Fibroblast of skin of left biceps (primary cell): ENCODE measurements at regions not wholly inside any gene's neighbourhood (a gene's known extent, or its start where the extent isn't known, plus 50 kb on each side); places are given as distances from the start of the nearest gene placed in this dataset.
"Not testable (repeated sequence)": the region's sequence is repeated elsewhere in the genome, so short reads cannot be mapped to it uniquely, and the experiment has no call there.

ENCODE experiments used
- DNase-seq, 2 experiments: peaks; one replicate each; pipeline ENCODE4 v3.0.0-alpha.2; 2013; ENCODE audit warnings: low read depth in 2 of 2

DNA sequence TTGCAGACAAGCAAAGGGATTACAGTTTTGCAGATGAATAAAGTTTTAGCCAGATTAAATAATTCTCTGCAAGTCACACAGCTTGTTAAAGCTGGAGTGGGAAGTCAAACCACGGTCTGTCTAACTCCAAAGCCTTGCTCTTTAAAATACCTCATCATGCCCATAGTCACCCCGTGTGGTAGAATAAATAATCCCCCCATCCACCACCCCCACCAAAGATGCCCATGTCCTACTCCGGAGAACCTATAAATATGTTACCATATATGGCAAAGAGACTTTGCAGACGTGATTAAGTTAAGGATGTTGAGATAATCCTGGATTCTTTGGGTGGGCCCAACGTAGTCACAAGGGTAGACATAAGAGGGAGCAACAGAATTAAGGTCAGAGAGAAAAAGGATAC lies 118.7 kb downstream of the BEND2 start:
- DNase-seq = no peak

DNA sequence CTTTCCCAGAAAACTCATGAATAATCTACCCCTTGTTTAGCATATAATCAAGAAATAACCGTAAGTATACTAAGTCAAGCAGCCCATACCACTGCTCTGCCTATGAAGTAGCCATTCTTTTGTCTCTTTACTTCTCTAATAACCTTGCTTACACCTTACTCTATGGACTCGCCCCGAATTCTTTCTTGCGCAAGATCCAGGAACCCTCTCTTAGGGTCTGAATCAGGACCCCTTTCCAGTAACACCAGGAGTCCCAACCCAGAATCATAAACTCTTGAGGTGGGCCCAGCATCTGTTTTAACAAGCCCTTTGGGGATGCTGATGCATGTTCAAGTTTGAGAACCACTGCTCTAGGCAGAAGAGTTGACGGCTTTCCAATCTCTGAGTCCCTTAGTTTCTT lies 119.6 kb downstream of the BEND2 start:
- no peak for DNase-seq

DNA sequence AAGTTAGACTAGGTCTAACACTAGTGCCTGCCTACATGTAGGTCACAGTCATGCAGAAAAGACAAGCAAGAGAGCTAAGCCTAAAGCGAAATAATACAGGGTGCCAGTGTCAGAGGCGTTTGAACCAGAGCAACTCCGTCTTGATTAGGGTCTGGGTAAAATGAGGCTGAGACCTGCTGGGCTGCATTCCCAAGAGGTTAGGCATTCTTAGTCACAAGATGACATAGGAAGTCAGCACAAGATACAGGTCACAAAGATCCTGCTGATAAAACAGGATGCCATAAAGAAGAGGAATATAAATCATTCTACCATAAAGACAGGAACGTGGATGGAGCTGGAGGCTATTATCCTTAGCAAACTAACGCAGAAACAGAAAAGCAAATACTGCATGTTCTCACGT lies 120.9 kb downstream of the BEND2 start:
- DNase-seq = no peak

DNA sequence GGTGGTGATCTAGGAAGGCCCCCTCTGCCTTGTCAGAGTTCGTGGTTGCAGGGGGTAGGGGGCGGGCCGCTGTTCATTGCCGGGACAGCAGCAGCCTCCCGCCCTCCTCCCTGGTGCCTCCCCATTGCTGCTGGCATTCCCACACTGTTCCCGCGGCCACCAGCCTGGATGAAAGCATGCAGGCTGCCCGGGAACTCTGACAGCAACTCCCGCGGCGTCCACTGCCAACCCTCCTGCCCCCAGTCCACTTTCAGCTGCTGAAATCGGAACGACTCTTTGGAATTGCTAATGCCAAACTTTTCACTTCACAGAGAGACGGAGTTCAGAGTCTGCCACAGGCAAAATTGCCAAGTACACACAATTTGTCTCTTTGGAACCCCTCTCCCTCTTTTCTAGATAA lies 121.9 kb downstream of the BEND2 start:
- DNase-seq = no peak

DNA sequence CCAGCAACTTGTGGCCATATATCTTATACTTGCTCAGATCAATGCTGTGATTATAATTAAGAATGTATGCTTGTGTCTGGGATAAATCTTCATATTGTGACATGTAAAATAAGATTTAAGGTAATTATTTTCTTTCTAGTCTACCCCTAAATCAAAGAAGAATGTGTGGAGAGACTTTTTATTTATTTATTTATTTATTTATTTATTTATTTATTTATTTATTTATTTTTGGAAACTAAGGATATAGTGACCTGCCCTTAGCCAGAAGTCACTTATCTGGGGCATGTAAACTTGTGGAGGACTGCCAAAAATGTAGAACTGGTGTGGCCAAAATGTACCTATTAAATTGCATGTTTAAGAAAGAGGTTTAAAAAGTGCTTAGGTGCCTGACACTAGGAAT lies 144.3 kb downstream of the BEND2 start:
- DNase-seq = no peak

DNA sequence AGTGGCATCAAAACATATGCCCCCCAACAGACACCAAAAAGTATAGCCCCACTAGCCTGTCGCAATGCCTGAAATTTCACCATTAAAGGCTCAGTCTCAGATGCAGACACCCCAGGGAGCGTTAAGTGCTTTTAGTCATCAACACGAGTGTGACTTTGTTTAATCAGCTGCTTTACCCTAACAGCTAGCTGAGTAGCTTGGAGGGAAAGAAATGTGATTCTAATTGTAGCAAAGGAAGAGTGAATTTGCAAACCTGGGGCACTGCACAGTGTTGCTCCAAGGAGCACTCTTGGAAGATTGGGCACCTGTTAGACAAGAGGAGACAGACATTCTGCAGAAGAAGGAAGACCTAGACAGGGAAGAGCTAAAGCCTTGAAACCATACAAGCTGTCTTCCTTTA lies 145.1 kb downstream of the BEND2 start:
- no peak for DNase-seq

DNA sequence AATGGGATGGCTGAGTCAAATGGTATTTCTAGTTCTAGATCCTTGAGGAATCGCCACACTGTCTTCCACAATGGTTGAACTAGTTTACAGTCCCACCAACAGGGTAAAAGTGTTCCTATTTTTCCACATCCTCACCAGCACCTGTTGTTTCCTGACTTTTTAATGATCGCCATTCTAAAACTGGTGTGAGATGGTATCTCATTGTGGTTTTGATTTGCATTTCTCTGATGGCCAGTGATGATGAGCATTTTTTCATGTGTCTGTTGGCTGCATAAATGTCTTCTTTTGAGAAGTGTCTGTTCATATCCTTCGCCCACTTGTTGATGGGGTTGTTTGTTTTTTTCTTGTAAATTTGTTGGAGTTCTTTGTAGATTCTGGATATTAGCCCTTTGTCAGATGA lies 152.6 kb downstream of the BEND2 start:
- not testable (repeated sequence) for DNase-seq

DNA sequence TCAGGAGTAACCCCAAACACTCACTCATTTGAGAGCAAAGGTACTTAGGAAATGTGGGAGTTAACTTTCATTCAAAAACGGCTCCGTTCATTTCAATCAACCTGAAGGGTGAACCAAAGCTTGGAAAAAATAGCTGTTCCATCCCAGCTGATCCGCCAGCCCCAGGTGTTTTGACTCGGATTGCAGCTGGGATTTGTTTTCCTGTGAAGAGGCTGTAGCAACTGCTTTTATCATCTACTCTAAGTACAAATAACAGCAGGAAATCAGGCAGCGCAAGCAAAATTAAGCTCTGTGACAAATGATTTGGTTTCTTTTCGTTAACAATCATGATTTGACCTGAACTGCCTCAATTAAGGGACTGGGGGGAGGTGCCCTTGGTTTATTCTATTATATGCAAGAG lies 154.7 kb downstream of the BEND2 start:
- DNase-seq = no peak

DNA sequence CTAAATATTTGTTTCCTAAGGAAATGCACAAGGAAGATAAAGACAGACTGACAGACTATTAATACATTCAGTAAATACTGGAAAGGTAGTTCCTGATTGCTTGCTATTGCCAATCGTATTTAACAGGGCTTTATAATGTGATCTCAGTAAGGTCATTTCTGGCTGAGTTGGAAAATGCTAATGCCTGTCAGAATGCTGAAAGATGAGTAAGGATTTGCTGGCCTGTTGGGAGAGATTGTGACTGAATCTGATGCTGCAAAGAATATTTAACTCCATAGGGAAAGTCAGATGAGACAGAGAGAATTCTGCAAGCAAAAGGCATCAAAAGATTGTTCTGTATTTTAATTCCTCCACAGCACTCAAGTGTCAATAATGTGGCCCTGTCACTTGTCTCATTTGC lies 169.0 kb downstream of the BEND2 start:
- no peak for DNase-seq

DNA sequence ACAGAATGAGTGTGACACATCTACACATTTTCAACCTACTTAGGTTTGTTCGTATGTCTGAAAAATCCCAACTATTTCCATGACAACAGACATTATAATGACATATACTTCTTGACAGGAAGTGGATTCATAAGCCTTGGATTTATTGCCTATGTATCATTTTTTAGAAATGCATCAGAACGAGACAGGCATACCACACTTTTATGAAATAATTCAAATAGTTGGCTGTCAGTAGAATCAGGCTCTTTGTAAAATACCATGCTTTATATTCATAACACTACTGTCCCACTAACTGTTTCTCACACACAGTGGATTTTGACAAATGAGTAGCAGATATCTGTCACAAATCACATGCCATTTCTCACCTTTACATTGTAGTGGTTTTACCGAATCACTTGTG lies 173.2 kb downstream of the BEND2 start:
- peak in 1 of 2 experiments; percentile 18 for DNase-seq

DNA sequence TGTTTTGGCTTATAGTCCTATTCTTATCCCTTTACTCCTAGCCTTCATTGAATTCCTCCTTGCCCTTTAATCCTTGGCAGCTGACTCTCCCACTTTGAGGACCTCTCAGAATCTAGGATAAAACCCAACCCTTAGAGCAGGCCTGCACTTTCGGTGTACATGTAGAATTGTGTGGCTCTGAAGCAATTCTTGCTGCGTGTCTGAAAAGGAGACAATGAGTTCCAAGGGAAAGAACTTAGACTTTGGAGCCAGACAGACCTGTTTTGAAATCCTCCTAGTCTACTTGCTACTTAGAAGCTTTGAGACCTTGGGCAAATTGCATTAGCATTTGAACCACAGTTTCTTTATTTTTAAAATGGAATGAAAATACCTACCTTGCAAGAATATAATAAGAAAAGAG lies 175.2 kb downstream of the BEND2 start:
- DNase-seq = no peak

DNA sequence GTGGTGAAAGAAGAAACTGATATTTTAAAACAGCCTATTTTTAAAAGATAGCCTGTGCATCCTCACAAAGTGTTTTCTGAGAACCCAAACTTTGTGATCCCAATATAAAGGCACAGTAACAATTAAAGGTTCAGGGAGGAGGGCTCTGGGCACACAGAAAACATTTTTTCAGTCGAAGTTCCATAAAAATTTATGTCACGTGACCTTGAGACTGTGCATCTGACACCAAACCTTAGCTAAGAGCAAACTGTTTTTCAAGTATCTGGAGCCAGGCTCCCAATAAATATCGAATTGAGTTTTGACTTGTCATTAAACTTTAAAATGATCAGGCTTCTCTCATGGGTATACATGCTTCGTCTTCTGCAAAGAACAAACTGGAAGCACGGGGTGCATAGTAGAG lies 177.9 kb downstream of the BEND2 start:
- DNase-seq = no peak

DNA sequence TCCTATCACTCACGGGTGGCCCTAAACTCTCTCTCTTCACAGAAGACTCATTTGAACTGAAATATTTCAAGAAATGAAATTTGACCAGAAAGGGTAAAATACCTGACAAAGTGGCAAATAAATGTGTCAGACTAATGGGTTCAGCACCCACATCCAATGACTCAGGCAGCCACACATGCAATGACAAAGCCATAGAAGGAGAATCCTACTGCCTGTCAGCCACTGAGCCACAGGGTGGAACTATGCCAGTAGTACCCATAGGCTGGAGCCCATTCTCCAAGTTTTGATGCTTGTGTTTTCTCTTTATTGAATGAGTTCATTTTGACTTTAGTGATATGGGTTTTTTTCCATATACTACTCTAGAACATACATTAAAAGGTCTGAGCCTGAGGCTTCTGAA lies 179.0 kb downstream of the BEND2 start:
- no peak for DNase-seq

DNA sequence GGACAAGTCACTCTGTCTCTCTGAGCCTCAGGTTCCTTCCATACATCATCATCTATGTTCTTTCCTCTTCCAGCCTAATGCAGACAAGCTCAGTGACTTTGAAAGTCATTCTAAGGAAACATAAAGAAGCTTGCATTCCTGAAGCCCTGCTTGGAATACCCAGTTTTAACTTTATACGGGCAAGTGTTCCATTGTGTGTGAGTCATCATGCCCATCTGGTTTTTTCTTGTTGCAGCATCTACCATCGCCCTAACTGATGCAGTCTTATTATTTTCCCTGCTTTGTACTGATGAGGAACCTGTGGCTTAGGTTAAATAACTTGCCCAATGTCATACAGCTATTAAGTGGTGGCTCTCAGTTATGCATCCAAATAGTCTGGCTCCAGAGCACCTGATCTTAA lies 177.9 kb upstream of the RAI2 start:
- no peak for DNase-seq

DNA sequence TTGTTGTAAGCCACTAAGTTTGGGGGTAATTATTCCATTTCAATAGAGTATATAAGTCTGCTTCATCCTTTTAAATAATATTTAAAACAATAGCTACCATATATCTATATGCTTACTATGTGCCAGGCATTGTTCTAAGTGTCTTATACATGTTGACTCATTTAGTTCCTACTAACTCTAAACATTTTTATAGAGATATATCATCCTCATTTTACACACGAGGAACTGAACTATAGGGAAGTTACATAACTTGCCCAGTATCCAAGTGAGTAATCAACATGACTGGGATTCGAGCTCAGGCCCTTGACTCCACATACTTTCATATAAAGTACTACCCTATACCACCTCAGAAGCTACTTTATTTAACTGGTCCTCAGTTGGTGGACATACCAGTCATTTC lies 175.3 kb upstream of the RAI2 start:
- no peak for DNase-seq

DNA sequence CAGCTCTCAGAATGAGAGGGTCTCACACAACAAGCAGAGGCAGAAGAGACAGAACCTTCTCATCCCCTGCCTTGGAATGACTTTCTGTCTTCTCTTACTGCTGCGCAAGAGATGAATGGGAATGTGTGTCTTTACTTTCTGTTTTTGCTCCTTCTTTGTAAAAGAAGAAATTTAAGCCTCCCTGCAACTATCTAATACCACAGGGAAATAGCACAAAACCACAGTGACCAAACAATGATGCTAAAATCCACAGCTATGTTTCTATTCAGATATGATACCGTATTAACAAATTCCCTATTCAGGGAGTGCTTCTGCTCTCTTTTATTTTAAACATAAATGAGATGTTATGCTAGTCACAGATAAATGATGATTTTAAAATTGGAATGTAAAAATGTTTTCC lies 173.8 kb upstream of the RAI2 start:
- DNase-seq = no peak

DNA sequence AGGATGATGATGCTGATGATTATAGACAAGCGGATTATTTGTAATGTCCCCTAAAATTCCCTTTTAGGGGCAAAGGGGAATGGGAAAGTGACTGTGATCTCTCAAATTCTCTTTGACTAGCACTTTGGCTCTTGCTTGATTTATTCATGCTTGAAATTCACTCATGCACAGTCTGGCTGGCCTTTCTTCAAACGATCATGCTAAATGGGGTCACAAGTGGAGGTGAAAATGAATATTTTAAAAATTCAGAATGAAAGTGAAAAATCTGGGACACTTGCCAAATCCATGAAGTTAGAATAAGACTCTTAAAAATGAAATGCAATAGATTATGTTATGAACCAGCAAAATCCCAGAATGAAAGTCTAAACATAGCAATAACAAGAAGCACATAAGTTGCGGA lies 173.4 kb upstream of the RAI2 start:
- DNase-seq = no peak

DNA sequence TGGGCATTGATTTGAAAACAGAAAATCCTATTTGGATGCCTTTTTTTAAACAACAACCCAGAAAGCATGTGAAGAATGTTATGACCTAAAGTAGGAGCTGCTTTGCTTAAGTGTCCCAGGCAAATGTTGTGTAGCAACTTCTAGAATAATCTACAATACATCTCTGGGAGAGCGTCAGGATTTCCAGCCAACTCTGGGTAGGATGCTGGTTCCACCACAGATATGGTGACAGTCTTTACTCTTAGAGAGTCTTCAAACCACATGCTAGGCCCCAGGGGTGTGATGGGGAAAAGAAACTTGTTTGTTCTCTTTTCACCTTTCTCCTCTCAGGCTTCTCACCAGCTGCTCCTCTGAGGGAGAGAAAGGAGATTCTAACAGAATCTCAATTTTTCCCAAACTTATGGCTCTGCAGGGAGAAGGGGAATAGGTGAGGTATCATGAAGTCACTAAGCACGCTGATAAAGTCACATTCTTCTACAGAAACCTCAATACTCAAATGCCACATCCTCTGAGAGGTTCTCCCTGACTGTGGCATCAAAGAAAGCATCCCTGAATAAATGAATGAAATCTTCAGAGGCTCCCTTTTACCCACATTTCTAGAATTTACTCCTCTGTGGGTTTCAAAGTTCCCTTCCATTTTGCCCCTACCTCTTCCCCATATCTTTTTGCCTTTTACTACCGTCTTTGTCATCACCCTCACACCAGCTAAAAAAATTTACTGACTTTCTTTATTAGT lies 171.6 kb upstream of the RAI2 start:
- no peak for DNase-seq

DNA sequence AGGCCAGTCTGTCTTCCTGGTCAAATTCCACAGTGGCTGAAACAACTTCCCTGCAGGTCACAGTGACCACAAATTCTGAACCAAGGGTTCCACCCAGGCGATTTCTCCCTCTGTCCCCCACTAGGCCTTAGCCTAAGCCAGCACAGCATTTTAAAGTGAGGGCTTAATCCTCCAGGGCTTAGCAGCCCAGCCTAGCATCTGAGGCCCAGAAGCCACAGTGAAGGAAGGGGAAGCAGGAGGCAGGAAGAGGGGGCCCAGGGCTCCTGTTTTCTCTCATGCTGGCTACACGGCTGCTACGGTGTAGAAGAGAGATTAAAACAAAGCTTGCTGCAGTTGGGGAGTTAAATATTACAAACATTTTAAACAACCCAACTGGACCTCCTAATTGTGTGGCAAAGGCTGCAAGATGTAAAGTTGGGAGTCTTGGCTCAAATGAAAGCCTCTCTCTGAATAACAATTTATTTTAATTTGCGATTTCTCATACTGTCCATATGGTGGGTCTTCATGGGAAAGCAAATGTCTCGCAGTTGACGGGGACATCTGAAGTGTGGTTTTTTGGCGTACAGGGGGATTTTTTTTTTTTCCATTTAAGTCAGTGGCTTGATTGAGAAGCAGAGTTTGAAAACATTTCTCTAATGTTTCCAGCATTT lies 170.8 kb upstream of the RAI2 start:
- no peak for DNase-seq

DNA sequence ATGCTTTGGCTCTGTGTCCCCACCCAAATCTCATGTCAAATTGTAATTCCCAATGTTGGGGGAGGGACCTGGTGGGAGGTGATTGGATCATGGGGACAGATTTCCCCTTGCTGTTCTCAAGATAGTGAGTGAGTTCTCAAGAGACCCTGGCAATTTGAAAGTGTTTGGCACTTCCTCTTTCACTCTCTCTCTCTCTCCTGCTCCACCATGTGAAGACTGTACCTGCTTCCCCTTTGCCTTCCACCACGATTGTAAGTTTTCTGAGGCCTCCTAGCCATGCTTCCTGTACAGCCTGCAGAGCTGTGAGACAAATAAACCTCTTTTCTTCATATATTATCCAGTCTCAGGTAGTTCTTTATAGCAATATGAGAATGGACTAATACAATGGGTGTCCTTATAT lies 169.6 kb upstream of the RAI2 start:
- DNase-seq = not testable (repeated sequence)

DNA sequence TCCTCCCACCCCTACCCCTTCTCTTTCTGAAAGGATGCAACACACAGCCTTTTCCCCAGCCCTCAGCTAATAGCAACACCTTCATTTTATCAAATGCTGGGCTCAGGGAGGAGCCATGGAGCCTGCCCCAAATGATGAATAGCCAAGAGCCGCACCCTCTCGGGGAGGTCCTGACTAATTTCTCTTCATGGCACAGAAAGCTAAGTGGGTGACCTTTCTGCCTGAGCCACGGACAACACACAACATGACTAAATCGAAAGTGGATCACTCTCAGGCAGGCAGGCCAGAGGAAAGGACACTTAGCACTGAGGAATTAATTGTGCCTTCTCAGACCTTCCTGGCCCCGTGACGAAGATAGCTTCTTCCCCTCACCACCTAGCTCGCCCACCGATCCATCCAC lies 165.1 kb upstream of the RAI2 start:
- no peak for DNase-seq

DNA sequence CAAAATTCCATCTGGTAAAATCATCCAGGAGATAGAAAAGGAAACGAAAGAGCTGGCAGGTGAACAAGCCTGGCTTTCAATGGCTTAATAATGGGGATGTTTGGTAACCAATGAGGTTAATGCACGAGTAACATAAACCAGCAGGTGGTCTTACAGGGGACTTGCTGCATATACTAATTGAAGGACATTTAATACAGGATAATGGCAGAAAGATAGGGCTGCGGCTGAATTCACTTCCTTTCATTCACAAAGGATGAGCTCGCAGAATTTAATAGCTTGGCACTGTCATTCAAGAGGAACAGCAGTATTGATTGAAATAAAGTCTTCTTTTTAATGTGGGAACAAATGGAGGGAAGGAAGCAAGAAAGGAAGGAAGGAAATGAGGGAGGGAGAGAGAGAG lies 156.3 kb upstream of the RAI2 start:
- DNase-seq = no peak

DNA sequence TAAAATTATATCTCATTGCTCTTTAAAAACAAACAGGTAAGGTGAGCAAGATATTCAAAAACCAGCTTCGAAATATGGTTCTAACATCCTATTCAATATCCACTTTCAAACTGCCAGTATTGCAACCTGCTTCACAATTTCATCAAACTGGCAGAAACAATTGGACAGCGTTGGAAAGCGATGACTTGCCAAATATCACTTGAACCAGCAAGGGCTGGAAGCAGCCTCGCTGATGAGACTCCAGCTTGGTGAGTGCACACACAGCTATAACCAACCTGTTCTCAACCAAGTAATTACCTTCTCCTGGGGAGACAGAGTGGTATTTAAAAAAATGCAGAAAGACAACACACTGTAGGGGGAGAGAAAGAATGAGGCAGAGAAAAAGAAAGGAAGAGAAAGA lies 155.8 kb upstream of the RAI2 start:
- DNase-seq = no peak

DNA sequence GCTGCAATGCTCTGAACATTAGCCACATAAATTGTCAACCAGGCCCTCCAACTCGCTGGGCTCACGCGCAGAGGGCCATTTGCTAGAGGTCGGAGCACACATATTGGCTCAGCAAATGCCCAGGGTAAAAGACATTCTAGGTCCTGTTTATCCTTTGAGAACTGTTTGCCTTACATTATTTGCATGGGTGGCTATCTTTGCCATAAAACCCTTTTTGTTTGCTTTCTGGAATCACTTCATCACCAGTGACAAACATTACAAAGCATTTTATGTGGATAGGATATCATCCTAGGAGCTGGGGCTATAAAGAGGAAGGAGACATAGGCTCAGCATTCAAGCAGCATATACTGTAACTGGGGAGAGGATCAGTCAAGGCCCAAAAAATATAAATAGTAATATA lies 149.2 kb upstream of the RAI2 start:
- no peak for DNase-seq
